GM12873 (cell line): ENCODE measurements at regions not wholly inside any gene's neighbourhood (a gene's known extent, or its start where the extent isn't known, plus 50 kb on each side); places are given as distances from the start of the nearest gene placed in this dataset.

ENCODE experiments used
- TF ChIP-seq, protein P1 (sequence below): IDR thresholded peaks from 2 replicates; pipeline ENCODE4 v1.5.1; 2012; ENCODE audit warnings: low read depth, mild to moderate bottlenecking, moderate library complexity, low read length, control low read depth; ENCODE audit not compliant: insufficient read depth; ENCODE audit errors: missing control alignments

DNA sequence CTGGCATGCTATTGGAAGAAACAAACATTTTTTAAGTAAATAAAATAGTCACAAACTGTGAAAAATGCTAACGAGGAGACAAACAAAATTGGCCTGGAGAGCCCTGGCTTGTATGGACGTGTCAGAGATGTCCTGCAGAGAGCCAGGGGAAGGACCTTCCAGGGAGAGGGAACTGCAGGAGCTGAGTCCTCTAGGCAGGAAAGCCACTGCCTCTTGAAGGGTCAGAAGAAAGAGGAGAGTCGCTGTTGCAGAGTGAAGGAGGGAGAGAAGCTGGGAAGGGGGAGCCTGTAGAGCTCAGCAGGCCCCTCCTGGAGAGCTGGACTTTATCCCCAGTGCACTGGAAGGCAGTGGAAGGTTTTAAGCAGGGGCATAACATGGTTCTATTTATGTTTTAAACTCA lies 80.3 kb upstream of the PWP1 start:
- TF ChIP-seq, protein P1, sequence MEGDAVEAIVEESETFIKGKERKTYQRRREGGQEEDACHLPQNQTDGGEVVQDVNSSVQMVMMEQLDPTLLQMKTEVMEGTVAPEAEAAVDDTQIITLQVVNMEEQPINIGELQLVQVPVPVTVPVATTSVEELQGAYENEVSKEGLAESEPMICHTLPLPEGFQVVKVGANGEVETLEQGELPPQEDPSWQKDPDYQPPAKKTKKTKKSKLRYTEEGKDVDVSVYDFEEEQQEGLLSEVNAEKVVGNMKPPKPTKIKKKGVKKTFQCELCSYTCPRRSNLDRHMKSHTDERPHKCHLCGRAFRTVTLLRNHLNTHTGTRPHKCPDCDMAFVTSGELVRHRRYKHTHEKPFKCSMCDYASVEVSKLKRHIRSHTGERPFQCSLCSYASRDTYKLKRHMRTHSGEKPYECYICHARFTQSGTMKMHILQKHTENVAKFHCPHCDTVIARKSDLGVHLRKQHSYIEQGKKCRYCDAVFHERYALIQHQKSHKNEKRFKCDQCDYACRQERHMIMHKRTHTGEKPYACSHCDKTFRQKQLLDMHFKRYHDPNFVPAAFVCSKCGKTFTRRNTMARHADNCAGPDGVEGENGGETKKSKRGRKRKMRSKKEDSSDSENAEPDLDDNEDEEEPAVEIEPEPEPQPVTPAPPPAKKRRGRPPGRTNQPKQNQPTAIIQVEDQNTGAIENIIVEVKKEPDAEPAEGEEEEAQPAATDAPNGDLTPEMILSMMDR = no peak

DNA sequence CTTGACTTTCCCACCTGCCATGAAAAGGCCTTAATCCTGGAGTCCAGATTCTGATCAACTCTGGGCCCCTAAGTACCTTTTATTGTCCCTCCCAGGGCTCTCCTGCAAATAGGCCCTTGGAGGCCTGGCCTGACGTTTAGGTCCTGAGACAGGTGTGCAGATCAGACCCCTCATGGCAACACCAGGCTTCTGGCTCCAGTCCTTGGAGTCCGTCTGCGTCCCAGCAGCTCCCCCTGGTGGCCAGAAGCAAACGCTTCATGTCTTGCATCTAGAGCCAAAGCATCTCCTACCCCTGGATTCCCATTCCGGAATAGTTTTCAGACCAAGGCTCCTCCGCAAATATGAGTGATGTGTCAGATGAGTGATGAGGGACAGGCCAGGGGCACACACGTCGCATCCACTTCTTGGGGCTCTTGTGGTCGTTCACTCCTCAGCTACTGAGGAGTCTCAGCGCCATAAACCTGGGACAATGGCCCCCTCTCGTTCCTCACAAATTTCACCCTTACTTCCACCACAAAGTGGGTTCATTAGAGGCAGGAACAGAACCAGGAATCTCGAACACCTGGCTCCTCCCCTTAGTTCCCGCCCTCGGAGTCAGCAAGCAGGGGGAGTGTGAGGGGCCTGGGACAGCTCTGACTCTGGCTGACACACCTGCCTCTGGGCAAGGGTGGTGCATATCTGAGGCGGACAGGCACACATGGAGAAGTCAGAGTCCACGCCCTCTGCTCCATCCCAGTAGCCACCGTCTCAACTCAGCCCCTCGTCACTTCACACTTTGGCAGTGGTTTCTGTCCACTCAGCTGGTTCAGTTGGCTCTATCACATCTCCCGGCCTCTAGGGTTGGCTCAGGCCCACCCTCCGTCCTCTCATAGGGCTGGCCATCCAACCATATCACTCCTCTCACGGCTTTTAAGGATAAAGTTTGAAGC lies 77.9 kb upstream of the PWP1 start:
- TF ChIP-seq, protein P1 = peak; percentile 97

DNA sequence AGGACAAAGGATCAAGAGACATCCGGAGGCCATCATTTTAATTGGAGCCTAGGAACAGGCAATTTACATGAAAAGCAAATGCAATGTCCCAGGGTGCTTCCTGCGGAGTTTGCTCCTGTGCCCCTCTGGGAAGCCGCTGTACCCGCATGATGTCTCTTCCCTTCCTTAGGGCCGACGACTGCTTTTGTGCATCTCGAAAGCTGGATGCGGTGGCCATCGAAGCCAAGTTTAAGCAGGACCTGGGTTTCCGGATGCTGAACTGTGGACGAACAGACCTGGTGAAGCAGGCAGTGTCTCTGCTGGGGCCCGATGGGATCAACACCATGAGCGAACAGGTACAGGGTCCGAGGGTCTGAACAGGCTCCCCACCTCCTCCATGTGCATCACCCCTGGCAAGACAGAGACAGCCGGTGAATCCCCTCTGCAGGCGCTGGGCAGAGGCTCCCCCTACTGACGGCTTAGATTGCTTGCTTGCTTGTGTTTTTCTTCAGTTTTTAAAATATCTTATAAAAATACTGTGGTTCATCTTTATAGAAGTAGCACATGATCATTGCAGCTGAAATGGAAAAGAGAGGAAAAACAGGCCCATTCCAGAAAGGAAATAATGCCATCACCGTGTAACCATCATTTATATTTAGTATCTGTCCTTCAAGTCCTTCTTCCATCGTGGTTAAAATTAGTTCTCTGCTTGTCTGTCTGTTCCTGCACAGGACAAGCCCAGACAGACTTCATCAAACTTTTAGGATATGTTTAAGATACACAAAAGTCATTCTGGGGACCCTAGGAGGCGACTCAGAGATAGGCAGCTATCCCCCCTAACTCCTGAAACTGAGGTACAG lies 75.4 kb upstream of the PWP1 start:
- TF ChIP-seq, protein P1 = peak; percentile 77

DNA sequence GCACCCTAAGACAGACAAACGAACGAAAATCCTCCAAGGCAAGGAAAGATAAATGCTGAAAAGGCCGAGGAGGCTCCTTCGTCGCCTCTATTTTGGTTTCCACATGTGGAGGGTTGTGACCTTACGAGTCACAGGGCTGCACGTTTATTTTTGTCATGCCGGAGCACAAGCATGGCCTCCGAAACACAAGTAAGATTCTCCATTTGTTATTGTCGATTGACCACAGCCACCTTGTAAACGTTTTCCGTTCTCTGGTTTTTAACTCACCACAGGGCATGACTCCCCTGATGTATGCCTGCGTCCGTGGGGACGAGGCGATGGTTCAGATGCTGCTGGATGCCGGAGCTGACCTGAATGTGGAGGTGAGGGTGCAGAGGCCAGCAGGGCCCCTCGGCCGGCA lies 73.1 kb upstream of the PWP1 start:
- TF ChIP-seq, protein P1 = no peak

DNA sequence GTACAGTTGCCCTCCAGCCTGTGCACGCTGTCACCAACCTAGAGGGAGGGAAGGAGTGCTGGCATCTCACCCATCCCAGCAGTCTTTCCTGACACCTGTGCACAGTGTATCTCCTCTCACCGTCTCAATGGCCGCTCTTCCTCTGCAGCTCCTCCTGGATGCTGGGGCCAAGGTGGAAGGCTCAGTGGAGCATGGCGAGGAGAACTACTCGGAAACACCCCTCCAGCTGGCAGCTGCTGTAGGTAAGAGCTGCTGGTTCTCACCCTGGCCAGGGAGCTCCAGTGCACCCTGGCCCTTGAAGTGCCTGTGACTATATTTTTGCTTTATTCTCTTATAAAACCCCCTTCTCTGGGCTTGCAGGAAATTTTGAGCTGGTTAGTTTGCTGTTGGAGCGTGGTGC lies 68.7 kb upstream of the PWP1 start:
- TF ChIP-seq, protein P1 = no peak

DNA sequence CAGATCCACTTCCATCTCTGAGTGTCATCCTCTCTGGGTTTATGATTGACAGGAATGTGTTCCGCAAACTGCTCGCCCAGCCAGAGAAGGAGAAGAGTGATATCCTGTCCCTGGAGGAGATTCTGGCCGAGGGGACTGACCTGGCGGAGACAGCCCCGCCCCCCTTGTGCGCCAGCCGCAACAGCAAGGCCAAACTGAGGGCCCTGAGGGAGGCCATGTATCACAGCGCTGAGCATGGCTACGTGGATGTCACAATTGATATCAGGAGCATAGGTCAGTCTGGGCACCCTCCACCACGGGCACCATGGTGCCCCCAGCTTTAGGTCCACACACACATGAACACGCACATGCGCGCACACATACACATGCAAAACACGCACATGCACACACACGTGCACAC lies 67.5 kb upstream of the PWP1 start:
- TF ChIP-seq, protein P1 = no peak

DNA sequence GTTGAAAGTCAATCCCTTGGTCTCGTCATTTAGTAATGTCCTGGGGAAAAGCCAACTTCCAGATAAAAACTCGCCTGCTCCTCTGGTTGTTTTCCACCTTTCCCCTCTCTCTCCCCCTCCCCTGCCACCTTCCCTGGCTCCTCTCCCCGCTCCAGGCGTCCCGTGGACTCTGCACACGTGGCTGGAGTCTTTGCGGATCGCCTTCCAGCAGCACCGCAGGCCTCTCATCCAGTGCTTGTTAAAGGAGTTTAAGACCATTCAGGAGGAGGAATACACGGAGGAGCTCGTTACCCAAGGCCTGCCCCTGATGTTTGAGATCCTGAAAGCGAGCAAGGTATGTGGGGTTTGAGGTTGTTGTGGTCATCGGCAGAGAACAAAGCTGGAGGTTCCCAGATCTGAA lies 65.8 kb upstream of the PWP1 start:
- TF ChIP-seq, protein P1 = no peak
